ENCODE measurements at regions not wholly inside any gene's neighbourhood (a gene's known extent, or its start where the extent isn't known, plus 50 kb on each side); places are given as distances from the start of the nearest gene placed in this dataset.

DNA sequence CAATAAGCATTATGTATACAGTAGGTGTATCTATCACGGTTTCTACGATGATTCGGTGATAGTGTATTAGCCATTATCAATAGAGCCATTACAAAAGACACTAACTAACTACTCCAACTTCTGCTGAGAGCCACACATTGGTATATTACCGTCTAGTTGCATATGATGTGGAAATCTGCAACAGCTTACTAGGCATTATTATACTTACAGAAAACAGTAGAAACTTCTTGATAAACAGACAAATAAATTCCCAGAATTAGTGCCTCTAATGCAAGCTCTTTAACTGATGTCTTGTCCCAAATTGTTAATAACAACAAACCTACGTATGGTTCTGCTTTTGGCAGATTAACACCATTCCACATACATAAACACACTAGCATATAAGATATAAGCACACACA lies 1923.0 kb upstream of the PIK3C3 start:
- no peak for TF ChIP-seq EP300 (IDR thresholded peaks at IDR 0.05)
- no peak for TF ChIP-seq POLR2A (IDR thresholded peaks at IDR 0.05)
- TF ChIP-seq, protein P1, sequence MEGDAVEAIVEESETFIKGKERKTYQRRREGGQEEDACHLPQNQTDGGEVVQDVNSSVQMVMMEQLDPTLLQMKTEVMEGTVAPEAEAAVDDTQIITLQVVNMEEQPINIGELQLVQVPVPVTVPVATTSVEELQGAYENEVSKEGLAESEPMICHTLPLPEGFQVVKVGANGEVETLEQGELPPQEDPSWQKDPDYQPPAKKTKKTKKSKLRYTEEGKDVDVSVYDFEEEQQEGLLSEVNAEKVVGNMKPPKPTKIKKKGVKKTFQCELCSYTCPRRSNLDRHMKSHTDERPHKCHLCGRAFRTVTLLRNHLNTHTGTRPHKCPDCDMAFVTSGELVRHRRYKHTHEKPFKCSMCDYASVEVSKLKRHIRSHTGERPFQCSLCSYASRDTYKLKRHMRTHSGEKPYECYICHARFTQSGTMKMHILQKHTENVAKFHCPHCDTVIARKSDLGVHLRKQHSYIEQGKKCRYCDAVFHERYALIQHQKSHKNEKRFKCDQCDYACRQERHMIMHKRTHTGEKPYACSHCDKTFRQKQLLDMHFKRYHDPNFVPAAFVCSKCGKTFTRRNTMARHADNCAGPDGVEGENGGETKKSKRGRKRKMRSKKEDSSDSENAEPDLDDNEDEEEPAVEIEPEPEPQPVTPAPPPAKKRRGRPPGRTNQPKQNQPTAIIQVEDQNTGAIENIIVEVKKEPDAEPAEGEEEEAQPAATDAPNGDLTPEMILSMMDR (IDR thresholded peaks at IDR 0.05), result no peak
